ENCODE measurements at regions not wholly inside any gene's neighbourhood (a gene's known extent, or its start where the extent isn't known, plus 50 kb on each side); places are given as distances from the start of the nearest gene placed in this dataset.

- peaks cover 16% of the 10 kb centered on the region for H3K36me3 Mint-ChIP-seq (ENCODE audit: unreplicated experiment)
- H3K9me3 Mint-ChIP-seq (ENCODE audit: unreplicated experiment), result peaks cover 6% of the 10 kb centered on the region
- no peak for TF ChIP-seq CTCF (IDR thresholded peaks at IDR 0.05; ENCODE audit: partially characterized antibody, unreplicated experiment)
- no peaks in the 10 kb centered on the region for H3K4me1 Mint-ChIP-seq (ENCODE audit: low read depth, unreplicated experiment)
- H3K27ac Mint-ChIP-seq (ENCODE audit: unreplicated experiment), result no peak overlapping the region
- H3K27me3 Mint-ChIP-seq (ENCODE audit: unreplicated experiment), result peaks cover 7% of the 10 kb centered on the region
- DNase-seq, result no peak
- H3K4me3 Mint-ChIP-seq (ENCODE audit: unreplicated experiment), result no peak overlapping the region
Measured at GRCh38 chr10:128365156-128365725, 239.0 kb upstream of the MKI67 start.

- DNase-seq, result no peak
- Mint-ChIP-seq H3K27me3 (ENCODE audit: unreplicated experiment) (peaks cover 3% of the 10 kb centered on the region), H3K4me1 (ENCODE audit: low read depth, unreplicated experiment) (no peaks in the 10 kb centered on the region), H3K4me3 (ENCODE audit: unreplicated experiment) (no peak overlapping the region), H3K36me3 (ENCODE audit: unreplicated experiment) (peaks cover 12% of the 10 kb centered on the region), H3K9me3 (ENCODE audit: unreplicated experiment) (peaks cover 6% of the 10 kb centered on the region), H3K27ac (ENCODE audit: unreplicated experiment) (no peak overlapping the region)
- TF ChIP-seq CTCF (IDR thresholded peaks at IDR 0.05; ENCODE audit: partially characterized antibody, unreplicated experiment), result no peak
Measured at GRCh38 chr10:128367807-128368206, 241.6 kb upstream of the MKI67 start.

- H3K27ac Mint-ChIP-seq (ENCODE audit: unreplicated experiment), result no peak overlapping the region
- no peaks in the 10 kb centered on the region for H3K4me1 Mint-ChIP-seq (ENCODE audit: low read depth, unreplicated experiment)
- no peaks in the 10 kb centered on the region for H3K36me3 Mint-ChIP-seq (ENCODE audit: unreplicated experiment)
Measured at GRCh38 chr10:128369101-128369650, 243.0 kb upstream of the MKI67 start.

GRCh38 chr10:128373071-128373749 lies 247.0 kb upstream of the MKI67 start:
- no peaks in the 10 kb centered on the region for H3K4me1 Mint-ChIP-seq (ENCODE audit: low read depth, unreplicated experiment)
- peaks cover 2% of the 10 kb centered on the region for H3K27me3 Mint-ChIP-seq (ENCODE audit: unreplicated experiment)

More at GRCh38 chr10:128369101-128369650, 243.0 kb upstream of the MKI67 start:
- Mint-ChIP-seq H3K9me3 (ENCODE audit: unreplicated experiment) (peaks cover 4% of the 10 kb centered on the region), H3K4me3 (ENCODE audit: unreplicated experiment) (no peak overlapping the region), H3K27me3 (ENCODE audit: unreplicated experiment) (peaks cover 3% of the 10 kb centered on the region)
- DNase-seq, result no peak
- no peak for TF ChIP-seq CTCF (IDR thresholded peaks at IDR 0.05; ENCODE audit: partially characterized antibody, unreplicated experiment)

More at GRCh38 chr10:128373071-128373749, 247.0 kb upstream of the MKI67 start:
- no peak for TF ChIP-seq CTCF (IDR thresholded peaks at IDR 0.05; ENCODE audit: partially characterized antibody, unreplicated experiment)
- Mint-ChIP-seq H3K27ac (ENCODE audit: unreplicated experiment) (no peak overlapping the region), H3K36me3 (ENCODE audit: unreplicated experiment) (no peaks in the 10 kb centered on the region), H3K9me3 (ENCODE audit: unreplicated experiment) (no peaks in the 10 kb centered on the region), H3K4me3 (ENCODE audit: unreplicated experiment) (no peak overlapping the region)
- DNase-seq, result no peak
